ENCODE measurements at regions not wholly inside any gene's neighbourhood (a gene's known extent, or its start where the extent isn't known, plus 50 kb on each side); places are given as distances from the start of the nearest gene placed in this dataset.

GRCh38 chr4:10315638-10316037, 141.6 kb downstream of the ZNF518B start:
- TF ChIP-seq POLR2A (IDR thresholded peaks at IDR 0.05) (no peak), CTCF (IDR thresholded peaks at IDR 0.05) (no peak)
